ENCODE measurements at regions not wholly inside any gene's neighbourhood (a gene's known extent, or its start where the extent isn't known, plus 50 kb on each side); places are given as distances from the start of the nearest gene placed in this dataset.

- intact Hi-C loops (cut with DNase I; ENCODE audit: low total_unique reads) = no loop called here
- Histone ChIP-seq H3K27me3 (replicated peaks in 1 of 7) (no peaks in the 10 kb centered on the region), H3K4me3 (no peak overlapping the region), H3K4me1 (no peaks in the 10 kb centered on the region), H3K27ac (no peak overlapping the region), H3K36me3 (no peaks in the 10 kb centered on the region), H3K9me3 (no peaks in the 10 kb centered on the region)
- no peak for DNase-seq
- 85 to 100% (median 92%) methylated on average over 2 of the region's 2 CpGs for WGBS, 5 donors
- TF ChIP-seq POLR2A (IDR thresholded peaks at IDR 0.05) (no peak), CTCF (IDR thresholded peaks at IDR 0.05 in 8 of 11, conservative IDR thresholded peaks at IDR 0.05 in 3 of 11) (no peak), POLR2AphosphoS5 (IDR thresholded peaks at IDR 0.05) (no peak)
These were observed 210.7 kb upstream of the SLC7A11 start for GRCh38 chr4:138452826-138453225.

- 63 to 79% (median 73%) methylated on average over 1 of the region's 1 CpG for WGBS, 5 donors
- intact Hi-C loops (cut with DNase I; ENCODE audit: low total_unique reads) = no loop called here
- no peak for DNase-seq
- H3K27me3 ChIP-seq (replicated peaks in 1 of 7) = no peaks in the 10 kb centered on the region
- TF ChIP-seq CTCF (IDR thresholded peaks at IDR 0.05 in 8 of 11, conservative IDR thresholded peaks at IDR 0.05 in 3 of 11) = no peak
- TF ChIP-seq POLR2AphosphoS5 (IDR thresholded peaks at IDR 0.05) = no peak
- no peak for TF ChIP-seq POLR2A (IDR thresholded peaks at IDR 0.05)
- no peaks in the 10 kb centered on the region for H3K9me3 ChIP-seq
- H3K27ac ChIP-seq = no peak overlapping the region
- no peaks in the 10 kb centered on the region for H3K36me3 ChIP-seq
- no peak overlapping the region for H3K4me3 ChIP-seq
- no peaks in the 10 kb centered on the region for H3K4me1 ChIP-seq
These were observed 209.1 kb upstream of the SLC7A11 start for GRCh38 chr4:138451276-138451663.

GRCh38 chr4:138450546-138451275, 208.6 kb upstream of the SLC7A11 start:
- 35 to 53% (median 41%) methylated on average over 3 of the region's 3 CpGs for WGBS, 5 donors

More at GRCh38 chr4:138450546-138451275, 208.6 kb upstream of the SLC7A11 start:
- Histone ChIP-seq H3K9me3 (no peaks in the 10 kb centered on the region), H3K27me3 (replicated peaks in 1 of 7) (no peaks in the 10 kb centered on the region), H3K36me3 (no peaks in the 10 kb centered on the region), H3K4me1 (no peaks in the 10 kb centered on the region), H3K4me3 (no peak overlapping the region), H3K27ac (no peak overlapping the region)
- DNase-seq = no peak
- intact Hi-C loops (cut with DNase I; ENCODE audit: low total_unique reads) = no loop called here
- no peak for TF ChIP-seq CTCF (IDR thresholded peaks at IDR 0.05 in 8 of 11, conservative IDR thresholded peaks at IDR 0.05 in 3 of 11)
- TF ChIP-seq POLR2A (IDR thresholded peaks at IDR 0.05) = no peak
- no peak for TF ChIP-seq POLR2AphosphoS5 (IDR thresholded peaks at IDR 0.05)
